Mesendoderm (in vitro differentiated cells): ENCODE measurements at regions not wholly inside any gene's neighbourhood (a gene's known extent, or its start where the extent isn't known, plus 50 kb on each side); places are given as distances from the start of the nearest gene placed in this dataset.

Source experiments
- DNase-seq: peaks from one replicate; pipeline ENCODE4 v3.0.0; 2013
- H2AK5ac ChIP-seq: 2 replicates; pipeline ENCODE4 v1.6.1; 2013; ENCODE audit warnings: low read length, inconsistent platforms
- H2BK120ac ChIP-seq: 2 replicates; pipeline ENCODE4 v1.6.1; 2013; ENCODE audit warnings: low read depth, mild to moderate bottlenecking, low read length, moderate library complexity, mixed read lengths
- H2BK15ac ChIP-seq: replicated peaks from 2 replicates; pipeline ENCODE4 v1.6.1; 2013; ENCODE audit warnings: low read depth, mild to moderate bottlenecking, moderate library complexity
- H2BK5ac ChIP-seq: 2 replicates; pipeline ENCODE4 v1.6.1; 2013; ENCODE audit warnings: low read length, inconsistent platforms
- H3K18ac ChIP-seq: 2 replicates; pipeline ENCODE4 v1.6.1; 2013; ENCODE audit warnings: mild to moderate bottlenecking, low read length, mixed read lengths
- H3K23ac ChIP-seq: one replicate; pipeline ENCODE4 v1.6.1; 2013; ENCODE audit warnings: low read length
- H3K27ac ChIP-seq: 2 replicates; pipeline ENCODE4 v1.5.1; 2013; ENCODE audit warnings: low read depth, mild to moderate bottlenecking, inconsistent platforms, low read length, moderate library complexity
- H3K27me3 ChIP-seq: 2 replicates; pipeline ENCODE4 v1.6.1; 2013; ENCODE audit warnings: low read length, control low read depth, mild to moderate bottlenecking, inconsistent platforms; ENCODE audit not compliant: insufficient read depth, poor library complexity
- H3K36me3 ChIP-seq: 2 replicates; pipeline ENCODE4 v1.6.1; 2013; ENCODE audit warnings: low read length, inconsistent platforms; ENCODE audit not compliant: control insufficient read depth, insufficient read depth
- H3K4ac ChIP-seq: one replicate; pipeline ENCODE4 v1.6.1; 2013; ENCODE audit warnings: low read depth, mild to moderate bottlenecking, low read length, moderate library complexity
- H3K4me1 ChIP-seq: 2 replicates; pipeline ENCODE4 v1.6.1; 2013; ENCODE audit warnings: low read depth, low read length, inconsistent platforms; ENCODE audit not compliant: control insufficient read depth
- H3K4me2 ChIP-seq: 2 replicates; pipeline ENCODE4 v1.6.1; 2013; ENCODE audit warnings: low read length
- H3K4me3 ChIP-seq: 2 replicates; pipeline ENCODE4 v1.5.1; 2013; ENCODE audit warnings: mild to moderate bottlenecking, low read length
- H3K56ac ChIP-seq: one replicate; pipeline ENCODE4 v1.6.1; 2013; ENCODE audit warnings: low read length
- H3K79me1 ChIP-seq: 2 replicates; pipeline ENCODE4 v1.6.1; 2013; ENCODE audit warnings: low read length, inconsistent platforms
- H3K79me2 ChIP-seq: 2 replicates; pipeline ENCODE4 v1.6.1; 2013; ENCODE audit warnings: mild to moderate bottlenecking, low read length; ENCODE audit not compliant: control insufficient read depth, insufficient read depth
- H3K9ac ChIP-seq: 2 replicates; pipeline ENCODE4 v1.6.1; 2013; ENCODE audit warnings: low read length, inconsistent platforms
- H4K5ac ChIP-seq: one replicate; pipeline ENCODE4 v1.6.1; 2013; ENCODE audit warnings: low read length
- H4K8ac ChIP-seq: one replicate; pipeline ENCODE4 v1.6.1; 2013; ENCODE audit warnings: low read depth, mild to moderate bottlenecking, control low read depth, low read length, moderate library complexity
- WGBS: extraction: QIAGEN DNeasy Blood & Tissue Kit; methylation state at CpG from one replicate; pipeline ENCODE4 v1.1.7; 2013; ENCODE audit warnings: low lambda C conversion rate, missing lambda C conversion rate; ENCODE audit not compliant: insufficient coverage; ENCODE audit errors: extremely low coverage; 5-methylcytosine and 5-hydroxymethylcytosine counted together

GRCh38 chr13:111398715-111399299 lies 78.4 kb downstream of the TEX29 start:
- H3K18ac ChIP-seq: no peak overlapping the region
- H3K27me3 ChIP-seq: no peaks in the 10 kb centered on the region
- no peak overlapping the region for H2BK120ac ChIP-seq
- no peak overlapping the region for H3K27ac ChIP-seq
- H3K4me1 ChIP-seq: no peaks in the 10 kb centered on the region
- no peaks in the 10 kb centered on the region for H3K79me1 ChIP-seq
- no peak overlapping the region for H3K9ac ChIP-seq
- no peak overlapping the region for H3K4ac ChIP-seq
- H3K36me3 ChIP-seq: no peaks in the 10 kb centered on the region
- no peak overlapping the region for H2AK5ac ChIP-seq
- H4K5ac ChIP-seq: no peak overlapping the region
- no peak overlapping the region for H2BK15ac ChIP-seq
- no peak overlapping the region for H3K4me2 ChIP-seq
- no CpG with 5 or more reads among the region's 18 CpGs for WGBS
- H3K56ac ChIP-seq: no peak overlapping the region
- no peak overlapping the region for H2BK5ac ChIP-seq
- DNase-seq: no peak
- no peak overlapping the region for H3K23ac ChIP-seq
- H4K8ac ChIP-seq: no peak overlapping the region
- H3K79me2 ChIP-seq: no peaks in the 10 kb centered on the region
- no peak overlapping the region for H3K4me3 ChIP-seq

DNA sequence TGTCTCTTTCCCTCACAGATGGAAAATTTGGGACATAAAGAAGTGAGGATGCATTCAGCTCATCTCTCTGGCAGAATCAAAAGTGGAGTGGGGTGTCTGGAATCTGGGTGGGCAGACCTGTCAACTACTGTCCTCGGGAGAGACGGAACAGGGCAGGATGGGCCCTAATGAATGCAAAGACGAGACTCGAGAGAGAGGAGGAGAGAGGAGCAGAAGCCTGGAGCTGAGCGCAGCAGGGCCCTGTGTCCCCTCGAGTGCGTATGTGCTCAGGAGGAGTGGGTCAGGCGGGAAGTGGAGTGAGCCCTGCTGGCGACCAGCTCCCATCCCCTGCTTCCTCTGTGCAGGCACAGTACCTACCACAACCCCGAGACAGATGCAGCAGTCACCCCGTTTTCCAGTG lies 78.9 kb downstream of the TEX29 start:
- H4K5ac ChIP-seq: no peak overlapping the region
- no peak overlapping the region for H3K4ac ChIP-seq
- H3K79me1 ChIP-seq: no peaks in the 10 kb centered on the region
- H2BK120ac ChIP-seq: no peak overlapping the region
- no peak overlapping the region for H3K4me3 ChIP-seq
- no peaks in the 10 kb centered on the region for H3K79me2 ChIP-seq
- no peak for DNase-seq
- H3K27ac ChIP-seq: no peak overlapping the region
- no peak overlapping the region for H3K56ac ChIP-seq
- H2BK5ac ChIP-seq: no peak overlapping the region
- no peak overlapping the region for H2BK15ac ChIP-seq
- no peak overlapping the region for H3K18ac ChIP-seq
- H3K27me3 ChIP-seq: no peaks in the 10 kb centered on the region
- H3K23ac ChIP-seq: no peak overlapping the region
- WGBS: no CpG with 5 or more reads among the region's 11 CpGs
- H3K4me1 ChIP-seq: no peaks in the 10 kb centered on the region
- no peak overlapping the region for H4K8ac ChIP-seq
- H3K36me3 ChIP-seq: no peaks in the 10 kb centered on the region
- no peak overlapping the region for H3K9ac ChIP-seq
- H2AK5ac ChIP-seq: no peak overlapping the region
- H3K4me2 ChIP-seq: no peak overlapping the region

- H3K4me2 ChIP-seq: no peak overlapping the region
- H2AK5ac ChIP-seq: no peak overlapping the region
- H4K5ac ChIP-seq: no peak overlapping the region
- H3K36me3 ChIP-seq: no peaks in the 10 kb centered on the region
- H3K27me3 ChIP-seq: no peaks in the 10 kb centered on the region
- H3K79me2 ChIP-seq: no peaks in the 10 kb centered on the region
- H3K27ac ChIP-seq: no peak overlapping the region
- no peak overlapping the region for H4K8ac ChIP-seq
- no peak overlapping the region for H3K18ac ChIP-seq
- no peak overlapping the region for H2BK15ac ChIP-seq
- H3K23ac ChIP-seq: no peak overlapping the region
- no peak for DNase-seq
- no peak overlapping the region for H2BK5ac ChIP-seq
- WGBS: no CpG with 5 or more reads among the region's 18 CpGs
- no peaks in the 10 kb centered on the region for H3K79me1 ChIP-seq
- H3K9ac ChIP-seq: no peak overlapping the region
- H3K56ac ChIP-seq: no peak overlapping the region
- no peak overlapping the region for H3K4ac ChIP-seq
- no peak overlapping the region for H3K4me3 ChIP-seq
- H3K4me1 ChIP-seq: no peaks in the 10 kb centered on the region
- H2BK120ac ChIP-seq: no peak overlapping the region
Measured at GRCh38 chr13:111399776-111400538, 79.5 kb downstream of the TEX29 start.

- no peak for DNase-seq
- H4K8ac ChIP-seq: no peak overlapping the region
- no peaks in the 10 kb centered on the region for H3K79me1 ChIP-seq
- H3K56ac ChIP-seq: no peak overlapping the region
- H2BK15ac ChIP-seq: no peak overlapping the region
- no peak overlapping the region for H3K9ac ChIP-seq
- no peak overlapping the region for H2AK5ac ChIP-seq
- H3K27me3 ChIP-seq: no peaks in the 10 kb centered on the region
- no peak overlapping the region for H3K18ac ChIP-seq
- H3K36me3 ChIP-seq: no peaks in the 10 kb centered on the region
- H2BK120ac ChIP-seq: no peak overlapping the region
- no peak overlapping the region for H3K4me3 ChIP-seq
- H3K4me2 ChIP-seq: no peak overlapping the region
- H3K79me2 ChIP-seq: no peaks in the 10 kb centered on the region
- no peak overlapping the region for H3K23ac ChIP-seq
- no peak overlapping the region for H2BK5ac ChIP-seq
- H3K27ac ChIP-seq: no peak overlapping the region
- no CpG with 5 or more reads among the region's 6 CpGs for WGBS
- H3K4me1 ChIP-seq: no peaks in the 10 kb centered on the region
- no peak overlapping the region for H3K4ac ChIP-seq
- H4K5ac ChIP-seq: no peak overlapping the region
Measured at GRCh38 chr13:111401151-111401550, 80.7 kb downstream of the TEX29 start.

DNA sequence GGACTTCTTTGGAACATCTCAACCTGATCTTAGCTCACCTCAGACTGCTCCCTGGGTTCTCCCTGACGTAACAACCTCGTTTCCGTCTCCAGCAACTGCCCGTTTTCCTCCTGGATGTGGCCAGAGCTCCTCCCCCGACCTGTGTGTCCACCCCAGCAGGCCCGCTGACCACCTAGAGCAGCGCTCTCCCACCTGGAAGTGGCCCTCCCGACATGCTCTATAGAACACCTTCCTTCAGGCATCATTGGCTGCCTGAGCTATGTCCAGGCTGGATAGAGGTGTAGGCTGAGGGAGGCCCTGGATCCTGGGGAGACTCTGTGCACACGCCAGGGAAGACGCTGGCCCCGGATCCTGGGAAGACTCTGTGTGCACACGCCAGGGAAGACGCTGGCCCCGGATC lies 81.3 kb downstream of the TEX29 start:
- no peak overlapping the region for H2BK5ac ChIP-seq
- H4K5ac ChIP-seq: no peak overlapping the region
- no peak overlapping the region for H3K4me3 ChIP-seq
- no peaks in the 10 kb centered on the region for H3K79me1 ChIP-seq
- no peaks in the 10 kb centered on the region for H3K79me2 ChIP-seq
- H3K4me1 ChIP-seq: no peaks in the 10 kb centered on the region
- H3K18ac ChIP-seq: no peak overlapping the region
- H3K9ac ChIP-seq: no peak overlapping the region
- H2BK15ac ChIP-seq: no peak overlapping the region
- H2BK120ac ChIP-seq: no peak overlapping the region
- no peak overlapping the region for H2AK5ac ChIP-seq
- H3K27me3 ChIP-seq: no peaks in the 10 kb centered on the region
- no peak overlapping the region for H3K4ac ChIP-seq
- H3K56ac ChIP-seq: no peak overlapping the region
- H3K23ac ChIP-seq: no peak overlapping the region
- no peak overlapping the region for H3K4me2 ChIP-seq
- no peaks in the 10 kb centered on the region for H3K36me3 ChIP-seq
- H4K8ac ChIP-seq: no peak overlapping the region
- no peak overlapping the region for H3K27ac ChIP-seq
- no CpG with 5 or more reads among the region's 14 CpGs for WGBS
- no peak for DNase-seq

- no peaks in the 10 kb centered on the region for H3K79me1 ChIP-seq
Measured at GRCh38 chr13:111402441-111402840, 82.0 kb downstream of the TEX29 start.

More at GRCh38 chr13:111402441-111402840, 82.0 kb downstream of the TEX29 start:
- no peak overlapping the region for H3K9ac ChIP-seq
- no peak overlapping the region for H4K5ac ChIP-seq
- no CpG with 5 or more reads among the region's 15 CpGs for WGBS
- H3K36me3 ChIP-seq: no peaks in the 10 kb centered on the region
- no peaks in the 10 kb centered on the region for H3K27me3 ChIP-seq
- no peak for DNase-seq
- no peak overlapping the region for H2AK5ac ChIP-seq
- H2BK120ac ChIP-seq: no peak overlapping the region
- no peaks in the 10 kb centered on the region for H3K4me1 ChIP-seq
- no peaks in the 10 kb centered on the region for H3K79me2 ChIP-seq
- H3K27ac ChIP-seq: no peak overlapping the region
- no peak overlapping the region for H3K23ac ChIP-seq
- H2BK15ac ChIP-seq: no peak overlapping the region
- H3K4me3 ChIP-seq: no peak overlapping the region
- no peak overlapping the region for H3K4ac ChIP-seq
- H4K8ac ChIP-seq: no peak overlapping the region
- no peak overlapping the region for H3K18ac ChIP-seq
- H3K56ac ChIP-seq: no peak overlapping the region
- H3K4me2 ChIP-seq: no peak overlapping the region
- no peak overlapping the region for H2BK5ac ChIP-seq
